HG03108 (cell line): ENCODE measurements at regions not wholly inside any gene's neighbourhood (a gene's known extent, or its start where the extent isn't known, plus 50 kb on each side); places are given as distances from the start of the nearest gene placed in this dataset.
"Not testable (repeated sequence)": the region's sequence is repeated elsewhere in the genome, so short reads cannot be mapped to it uniquely, and the experiment has no call there.

Experiments
- ATAC-seq: cut with Tn5 transposase; IDR thresholded peaks from one replicate; pipeline ENCODE4 v1.9.1; 2021; ENCODE audit warnings: moderate library complexity; ENCODE audit not compliant: unreplicated experiment

- ATAC-seq: not testable (repeated sequence)
Observed at GRCh38 chr2:111385226-111385957, 264.7 kb downstream of the BCL2L11 start.

- ATAC-seq: not testable (repeated sequence)
Observed at GRCh38 chr2:111390605-111391004, 269.9 kb downstream of the BCL2L11 start.

- ATAC-seq: not testable (repeated sequence)
Observed at GRCh38 chr2:111395350-111396128, 274.8 kb downstream of the BCL2L11 start.

- not testable (repeated sequence) for ATAC-seq
Observed at GRCh38 chr2:111400598-111401253, 280.0 kb downstream of the BCL2L11 start.

- not testable (repeated sequence) for ATAC-seq
Observed at GRCh38 chr2:111401270-111402140, 280.8 kb downstream of the BCL2L11 start.

GRCh38 chr2:111402450-111402849, 281.7 kb downstream of the BCL2L11 start:
- ATAC-seq: not testable (repeated sequence)

GRCh38 chr2:111403287-111403686, 282.6 kb downstream of the BCL2L11 start:
- ATAC-seq: not testable (repeated sequence)

- ATAC-seq: not testable (repeated sequence)
Observed at GRCh38 chr2:111406616-111407015, 285.9 kb downstream of the BCL2L11 start.

- not testable (repeated sequence) for ATAC-seq
Observed at GRCh38 chr2:111407632-111408194, 287.0 kb downstream of the BCL2L11 start.

GRCh38 chr2:111410868-111411406, 290.2 kb downstream of the BCL2L11 start:
- not testable (repeated sequence) for ATAC-seq

GRCh38 chr2:111411867-111412681, 291.4 kb downstream of the BCL2L11 start:
- not testable (repeated sequence) for ATAC-seq

- ATAC-seq: not testable (repeated sequence)
Observed at GRCh38 chr2:111412841-111413650, 292.3 kb downstream of the BCL2L11 start.

- not testable (repeated sequence) for ATAC-seq
Observed at GRCh38 chr2:111413950-111414349, 293.2 kb downstream of the BCL2L11 start.

GRCh38 chr2:111415765-111416743, 295.3 kb downstream of the BCL2L11 start:
- ATAC-seq: not testable (repeated sequence)

- not testable (repeated sequence) for ATAC-seq
Observed at GRCh38 chr2:111417026-111417425, 296.3 kb downstream of the BCL2L11 start.

GRCh38 chr2:111418091-111418875, 297.6 kb downstream of the BCL2L11 start:
- not testable (repeated sequence) for ATAC-seq
